GM12878 (cell line): ENCODE measurements at regions not wholly inside any gene's neighbourhood (a gene's known extent, or its start where the extent isn't known, plus 50 kb on each side); places are given as distances from the start of the nearest gene placed in this dataset.

Experiments
- ATAC-seq: fragments of 200-7000 bp; cut with Tn5 transposase; 3 replicates; pipeline ENCODE4 v1.9.1; 2020; ENCODE audit warnings: mild to moderate bottlenecking, moderate library complexity
- BruUV-seq: library from RNA; stranded (reverse); fragments of 400-500 nt; replicated peaks from 2 replicates; lab custom pipeline; 2021; lab: Mats Ljungman, UMichigan
- CTCF ChIA-PET: fragments of 300-600 bp; sonication (Branson Sonifier 250); formaldehyde crosslinking; extraction: SDS; loops from one replicate; lab custom pipeline; 2021; ENCODE audit warnings: inconsistent platforms; lab: Yijun Ruan, JAX
- POLR2A ChIA-PET: fragments of 350-600 bp; formaldehyde crosslinking; extraction: SDS; loops from one replicate; lab custom pipeline; 2021; ENCODE audit warnings: inconsistent platforms; lab: Charles Lee
- RAD21 ChIA-PET: fragments of 300-600 bp; sonication (Branson Sonifier 250); formaldehyde crosslinking; loops from one replicate; lab custom pipeline; 2023; ENCODE audit warnings: antibody characterized with exemption; ENCODE audit not compliant: unreplicated experiment; lab: Charles Lee
- SMC1A ChIA-PET: fragments of 300-600 bp; sonication (Branson Sonifier 250); formaldehyde crosslinking; loops from one replicate; lab custom pipeline; 2023; ENCODE audit not compliant: unreplicated experiment, uncharacterized antibody; lab: Charles Lee
- DNase-seq: peaks from one replicate; pipeline ENCODE4 v3.0.0-alpha.2; 2011; ENCODE audit warnings: low read depth, low spot score
- FAIRE-seq: peaks from 3 replicates; lab custom pipeline; 2011; peaks lifted over from hg19 to GRCh38; lab: Jason Lieb, UNC
- H2AFZ ChIP-seq: 2 replicates; pipeline ENCODE4 v1.6.0; 2011; ENCODE audit warnings: low read depth, low read length, control low read depth; ENCODE audit not compliant: control insufficient read depth
- H3K27ac ChIP-seq: 2 replicates; pipeline ENCODE4 v1.5.1; 2011; ENCODE audit warnings: control low read depth; ENCODE audit not compliant: control insufficient read depth, insufficient read depth
- H3K27me3 ChIP-seq, 2 experiments: replicated peaks in 1 of 2; 2 replicates each; pipeline versions ENCODE4 v1.6.0 to v1.6.1; 2011; ENCODE audit warnings: low read length in 1 of 2; ENCODE audit not compliant: control insufficient read depth in 2 of 2, insufficient read depth in 2 of 2
- H3K36me3 ChIP-seq, 2 experiments: 2 replicates each; pipeline ENCODE4 v1.5.1; 2011; ENCODE audit warnings: low read length in 1 of 2; ENCODE audit not compliant: control insufficient read depth in 2 of 2, insufficient read depth in 2 of 2
- H3K4me1 ChIP-seq: 2 replicates; pipeline ENCODE4 v1.6.1; 2011; ENCODE audit warnings: mild to moderate bottlenecking, low read length, moderate library complexity, mixed read lengths; ENCODE audit not compliant: control insufficient read depth, insufficient read depth
- H3K4me2 ChIP-seq: 2 replicates; pipeline ENCODE4 v1.6.0; 2011; ENCODE audit warnings: control low read depth; ENCODE audit not compliant: control insufficient read depth, insufficient read depth
- H3K4me3 ChIP-seq: fragments of 200-600 bp; sonication (generic); 2 replicates; pipeline ENCODE4 v1.5.1; 2016
- H3K79me2 ChIP-seq: 2 replicates; pipeline ENCODE4 v1.6.0; 2011; ENCODE audit warnings: low read length; ENCODE audit not compliant: control insufficient read depth, insufficient read depth
- H3K9ac ChIP-seq: 2 replicates; pipeline ENCODE4 v1.8.0; 2011; ENCODE audit warnings: low read length, control low read depth, mixed read lengths; ENCODE audit not compliant: control insufficient read depth, insufficient read depth
- H3K9me3 ChIP-seq: replicated peaks from 3 replicates; pipeline ENCODE4 v1.5.1; 2011; ENCODE audit warnings: mild to moderate bottlenecking, low read length; ENCODE audit not compliant: control insufficient read depth, insufficient read depth
- H4K20me1 ChIP-seq: 2 replicates; pipeline ENCODE4 v1.6.0; 2011; ENCODE audit not compliant: control insufficient read depth, insufficient read depth
- BACH1 ChIP-seq: fragments of 450-650 bp; IDR thresholded peaks from 2 replicates; pipeline ENCODE4 v1.6.1; 2017; ENCODE audit warnings: mild to moderate bottlenecking, borderline replicate concordance
- BCL11A ChIP-seq: IDR thresholded peaks from 2 replicates; pipeline ENCODE4 v1.6.1; 2011; ENCODE audit warnings: low read depth, low read length
- BMI1 ChIP-seq: fragments of 450-650 bp; IDR thresholded peaks from 2 replicates; pipeline ENCODE4 v1.6.1; 2016; ENCODE audit warnings: mild to moderate bottlenecking, moderate library complexity, borderline replicate concordance
- BRCA1 ChIP-seq: IDR thresholded peaks from 2 replicates; pipeline ENCODE4 v1.6.1; 2011; ENCODE audit warnings: low read depth, low read length, improper control_type of control experiment
- CBFB ChIP-seq: IDR thresholded peaks from 2 replicates; pipeline ENCODE4 v1.6.1; 2016; ENCODE audit warnings: antibody characterized with exemption, low read depth
- HDAC2 ChIP-seq: fragments of 200-600 bp; sonication (generic); IDR thresholded peaks from 2 replicates; pipeline ENCODE4 v1.6.1; 2017
- IKZF1 ChIP-seq: fragments of 450-650 bp; conservative IDR thresholded peaks from 2 replicates; pipeline ENCODE4 v1.6.1; 2017; ENCODE audit warnings: antibody characterized with exemption, mild to moderate bottlenecking
- KDM1A ChIP-seq: fragments of 200-600 bp; sonication (generic); IDR thresholded peaks from 2 replicates; pipeline ENCODE4 v1.6.1; 2016; ENCODE audit warnings: borderline replicate concordance
- MTA2 ChIP-seq: fragments of 450-650 bp; IDR thresholded peaks from 2 replicates; pipeline ENCODE4 v1.6.1; 2016; ENCODE audit warnings: low read depth, mild to moderate bottlenecking, moderate library complexity
- MYC ChIP-seq: IDR thresholded peaks from 2 replicates; pipeline ENCODE4 v1.6.1; 2011; ENCODE audit warnings: mild to moderate bottlenecking, low read length, moderate library complexity, inconsistent platforms; ENCODE audit not compliant: insufficient read depth, insufficient replicate concordance, insufficient read length, severe bottlenecking
- NFIC ChIP-seq: IDR thresholded peaks from 2 replicates; pipeline ENCODE4 v1.6.1; 2012; ENCODE audit warnings: low read depth, mild to moderate bottlenecking, inconsistent platforms, low read length, moderate library complexity
- NFYB ChIP-seq: IDR thresholded peaks from 2 replicates; pipeline ENCODE4 v1.6.1; 2011; ENCODE audit warnings: low read depth, mild to moderate bottlenecking, low read length, improper control_type of control experiment, moderate library complexity; ENCODE audit not compliant: insufficient read depth
- SMC3 ChIP-seq: IDR thresholded peaks from 2 replicates; pipeline ENCODE4 v1.6.1; 2011; ENCODE audit warnings: low read length, improper control_type of control experiment, borderline replicate concordance
- YBX1 ChIP-seq: fragments of 450-650 bp; IDR thresholded peaks from 2 replicates; pipeline ENCODE4 v1.6.1; 2016; ENCODE audit warnings: antibody characterized with exemption
- ZNF274 ChIP-seq: IDR thresholded peaks from one replicate; pipeline ENCODE4 v1.8.0; 2011; ENCODE audit not compliant: insufficient read length, insufficient read depth
- ZNF384 ChIP-seq: IDR thresholded peaks from 2 replicates; pipeline ENCODE4 v1.6.1; 2012; ENCODE audit warnings: low read depth, mild to moderate bottlenecking, low read length, improper control_type of control experiment, borderline replicate concordance
- WGBS: methylation state at CpG from one replicate; pipeline ENCODE4 v1.1.6; 2016; ENCODE audit warnings: low lambda C conversion rate; ENCODE audit not compliant: insufficient replicate concordance, insufficient coverage; ENCODE audit errors: missing lambda C conversion rate; 5-methylcytosine and 5-hydroxymethylcytosine counted together
- in situ Hi-C: fragments of 300-500 bp; cut with MboI; formaldehyde crosslinking; loops from 9 replicates; pipeline ENCODE4 v1.14.3; 2018; ENCODE audit warnings: mixed read lengths
- intact Hi-C: fragments of 100-400 bp; cut with micrococcal nuclease; formaldehyde crosslinking; loops from one replicate; pipeline ENCODE4 v1.14.2; 2022; ENCODE audit not compliant: unreplicated experiment
- TF ChIP-seq, protein P1 (sequence below): fragments of 450-650 bp; formaldehyde crosslinking; IDR thresholded peaks from 2 replicates; pipeline ENCODE4 v1.5.0; 2022; ENCODE audit warnings: mild to moderate bottlenecking, missing genetic modification characterization
- TF ChIP-seq, protein P2 (sequence below): IDR thresholded peaks from 2 replicates; pipeline ENCODE4 v1.6.1; 2011; ENCODE audit warnings: borderline replicate concordance, low read depth, mild to moderate bottlenecking, moderate library complexity, low read length; ENCODE audit not compliant: insufficient read depth, poor library complexity, severe bottlenecking

DNA sequence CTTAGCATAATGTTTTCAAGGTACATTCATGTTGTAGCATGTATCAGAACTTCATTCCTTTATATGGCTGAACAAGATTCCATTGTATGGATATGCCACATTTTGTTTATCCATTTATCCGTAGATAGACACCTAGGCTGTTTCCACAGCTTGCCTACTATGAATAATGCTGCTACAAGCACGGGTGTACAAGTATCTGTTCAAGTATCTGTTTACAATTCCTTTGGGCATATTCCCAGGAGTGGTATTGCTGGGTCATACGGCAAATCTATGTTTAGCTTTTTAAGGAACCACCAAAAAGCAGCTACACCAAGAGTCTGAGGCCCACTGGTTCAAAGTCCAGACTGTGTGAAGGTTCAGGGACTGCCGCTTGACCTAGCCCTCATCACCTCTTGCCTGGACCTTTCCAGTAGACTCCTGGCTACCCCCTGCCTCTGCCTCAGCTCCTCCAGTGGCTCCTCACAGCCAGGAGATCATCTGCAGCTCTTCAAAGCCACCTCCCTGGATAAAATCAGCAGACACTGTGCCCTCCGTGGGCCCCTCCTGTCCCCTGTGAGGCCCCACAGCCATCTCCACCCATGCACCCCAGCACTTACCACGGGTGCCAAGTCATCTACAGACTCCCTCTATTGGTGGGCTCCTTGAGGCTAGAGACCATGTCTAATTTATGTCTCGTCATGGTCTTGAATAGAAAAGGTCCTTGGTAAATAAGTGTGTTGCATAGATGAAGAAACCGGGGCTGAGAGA is 160.3 kb downstream of the MN1 start:
- no peak overlapping the region for H3K4me2 ChIP-seq
- WGBS: 19% methylated on average over 8 of the region's 8 CpGs
- no peak overlapping the region for H3K27ac ChIP-seq
- BruUV-seq: no TSS peak
- POLR2A ChIA-PET: no interaction called here
- ATAC-seq: no peak
- no peaks in the 10 kb centered on the region for H4K20me1 ChIP-seq
- no peaks in the 10 kb centered on the region for H3K9me3 ChIP-seq
- intact Hi-C loops: no loop called here
- no peaks in the 10 kb centered on the region for H3K27me3 ChIP-seq
- FAIRE-seq: no peak
- no peak overlapping the region for H2AFZ ChIP-seq
- H3K4me1 ChIP-seq: no peaks in the 10 kb centered on the region
- RAD21 ChIA-PET: no interaction called here
- CTCF ChIA-PET: no interaction called here
- in situ Hi-C loops: no loop called here
- no peak for DNase-seq
- H3K4me3 ChIP-seq: no peak overlapping the region
- no peaks in the 10 kb centered on the region for H3K79me2 ChIP-seq
- SMC1A ChIA-PET: no interaction called here
- no peaks in the 10 kb centered on the region for H3K36me3 ChIP-seq
- H3K9ac ChIP-seq: no peak overlapping the region
- no peak for TF ChIP-seq BCL11A
- TF ChIP-seq ZNF274: no peak
- TF ChIP-seq BMI1: no peak
- TF ChIP-seq IKZF1: no peak
- no peak for TF ChIP-seq MYC
- no peak for TF ChIP-seq BRCA1
- no peak for TF ChIP-seq KDM1A
- TF ChIP-seq ZNF384: no peak
- TF ChIP-seq CBFB: no peak
- TF ChIP-seq, protein P1, sequence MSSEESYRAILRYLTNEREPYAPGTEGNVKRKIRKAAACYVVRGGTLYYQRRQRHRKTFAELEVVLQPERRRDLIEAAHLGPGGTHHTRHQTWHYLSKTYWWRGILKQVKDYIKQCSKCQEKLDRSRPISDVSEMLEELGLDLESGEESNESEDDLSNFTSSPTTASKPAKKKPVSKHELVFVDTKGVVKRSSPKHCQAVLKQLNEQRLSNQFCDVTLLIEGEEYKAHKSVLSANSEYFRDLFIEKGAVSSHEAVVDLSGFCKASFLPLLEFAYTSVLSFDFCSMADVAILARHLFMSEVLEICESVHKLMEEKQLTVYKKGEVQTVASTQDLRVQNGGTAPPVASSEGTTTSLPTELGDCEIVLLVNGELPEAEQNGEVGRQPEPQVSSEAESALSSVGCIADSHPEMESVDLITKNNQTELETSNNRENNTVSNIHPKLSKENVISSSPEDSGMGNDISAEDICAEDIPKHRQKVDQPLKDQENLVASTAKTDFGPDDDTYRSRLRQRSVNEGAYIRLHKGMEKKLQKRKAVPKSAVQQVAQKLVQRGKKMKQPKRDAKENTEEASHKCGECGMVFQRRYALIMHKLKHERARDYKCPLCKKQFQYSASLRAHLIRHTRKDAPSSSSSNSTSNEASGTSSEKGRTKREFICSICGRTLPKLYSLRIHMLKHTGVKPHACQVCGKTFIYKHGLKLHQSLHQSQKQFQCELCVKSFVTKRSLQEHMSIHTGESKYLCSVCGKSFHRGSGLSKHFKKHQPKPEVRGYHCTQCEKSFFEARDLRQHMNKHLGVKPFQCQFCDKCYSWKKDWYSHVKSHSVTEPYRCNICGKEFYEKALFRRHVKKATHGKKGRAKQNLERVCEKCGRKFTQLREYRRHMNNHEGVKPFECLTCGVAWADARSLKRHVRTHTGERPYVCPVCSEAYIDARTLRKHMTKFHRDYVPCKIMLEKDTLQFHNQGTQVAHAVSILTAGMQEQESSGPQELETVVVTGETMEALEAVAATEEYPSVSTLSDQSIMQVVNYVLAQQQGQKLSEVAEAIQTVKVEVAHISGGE: no peak
- TF ChIP-seq NFIC: no peak
- TF ChIP-seq HDAC2: no peak
- no peak for TF ChIP-seq SMC3
- TF ChIP-seq MTA2: no peak
- TF ChIP-seq BACH1: no peak
- TF ChIP-seq, protein P2, sequence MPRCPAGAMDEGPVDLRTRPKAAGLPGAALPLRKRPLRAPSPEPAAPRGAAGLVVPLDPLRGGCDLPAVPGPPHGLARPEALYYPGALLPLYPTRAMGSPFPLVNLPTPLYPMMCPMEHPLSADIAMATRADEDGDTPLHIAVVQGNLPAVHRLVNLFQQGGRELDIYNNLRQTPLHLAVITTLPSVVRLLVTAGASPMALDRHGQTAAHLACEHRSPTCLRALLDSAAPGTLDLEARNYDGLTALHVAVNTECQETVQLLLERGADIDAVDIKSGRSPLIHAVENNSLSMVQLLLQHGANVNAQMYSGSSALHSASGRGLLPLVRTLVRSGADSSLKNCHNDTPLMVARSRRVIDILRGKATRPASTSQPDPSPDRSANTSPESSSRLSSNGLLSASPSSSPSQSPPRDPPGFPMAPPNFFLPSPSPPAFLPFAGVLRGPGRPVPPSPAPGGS: no peak
- no peak for TF ChIP-seq YBX1
- no peak for TF ChIP-seq NFYB
